WTC11 (cell line): ENCODE measurements at regions not wholly inside any gene's neighbourhood (a gene's known extent, or its start where the extent isn't known, plus 50 kb on each side); places are given as distances from the start of the nearest gene placed in this dataset.

Experiments
- TF ChIP-seq, protein P1 (sequence below): sonication (generic); formaldehyde crosslinking; IDR thresholded peaks from 2 replicates; pipeline ENCODE4 v1.8.0; 2022; ENCODE audit warnings: mild to moderate bottlenecking, missing genetic modification reagents
- TF ChIP-seq, protein P2 (sequence below): fragments of 200-600 bp; IDR thresholded peaks from 2 replicates; pipeline ENCODE4 v1.8.0; 2022; ENCODE audit warnings: antibody characterized with exemption
- TF ChIP-seq, protein P3 (sequence below): fragments of 250-450 bp; sonication (Bioruptor Pico); IDR thresholded peaks from 2 replicates; pipeline ENCODE4 v1.9.0; 2021; ENCODE audit warnings: mild to moderate bottlenecking, borderline replicate concordance

DNA sequence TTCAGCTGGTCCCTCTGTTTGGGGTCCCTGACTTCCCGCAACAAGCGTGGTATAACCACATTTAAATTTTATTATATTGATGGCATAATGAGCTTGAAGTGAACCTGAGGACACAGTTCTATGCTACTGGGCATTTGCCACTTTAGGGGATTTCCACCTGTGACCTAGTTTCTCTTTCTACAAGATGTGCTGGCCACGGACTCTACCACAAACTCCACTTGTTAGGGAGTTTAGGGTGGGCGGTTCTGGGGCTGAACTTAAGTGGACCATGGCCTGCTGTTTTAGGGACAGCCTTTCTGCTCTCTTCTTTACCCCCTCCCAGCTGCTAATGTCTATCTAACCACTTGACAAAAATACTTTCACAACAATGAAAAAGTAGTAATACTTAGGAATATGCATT lies 1199.1 kb downstream of the SI start:
- TF ChIP-seq, protein P1, sequence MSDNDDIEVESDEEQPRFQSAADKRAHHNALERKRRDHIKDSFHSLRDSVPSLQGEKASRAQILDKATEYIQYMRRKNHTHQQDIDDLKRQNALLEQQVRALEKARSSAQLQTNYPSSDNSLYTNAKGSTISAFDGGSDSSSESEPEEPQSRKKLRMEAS (CRISPR knock-in tag): no peak
- TF ChIP-seq, protein P2, sequence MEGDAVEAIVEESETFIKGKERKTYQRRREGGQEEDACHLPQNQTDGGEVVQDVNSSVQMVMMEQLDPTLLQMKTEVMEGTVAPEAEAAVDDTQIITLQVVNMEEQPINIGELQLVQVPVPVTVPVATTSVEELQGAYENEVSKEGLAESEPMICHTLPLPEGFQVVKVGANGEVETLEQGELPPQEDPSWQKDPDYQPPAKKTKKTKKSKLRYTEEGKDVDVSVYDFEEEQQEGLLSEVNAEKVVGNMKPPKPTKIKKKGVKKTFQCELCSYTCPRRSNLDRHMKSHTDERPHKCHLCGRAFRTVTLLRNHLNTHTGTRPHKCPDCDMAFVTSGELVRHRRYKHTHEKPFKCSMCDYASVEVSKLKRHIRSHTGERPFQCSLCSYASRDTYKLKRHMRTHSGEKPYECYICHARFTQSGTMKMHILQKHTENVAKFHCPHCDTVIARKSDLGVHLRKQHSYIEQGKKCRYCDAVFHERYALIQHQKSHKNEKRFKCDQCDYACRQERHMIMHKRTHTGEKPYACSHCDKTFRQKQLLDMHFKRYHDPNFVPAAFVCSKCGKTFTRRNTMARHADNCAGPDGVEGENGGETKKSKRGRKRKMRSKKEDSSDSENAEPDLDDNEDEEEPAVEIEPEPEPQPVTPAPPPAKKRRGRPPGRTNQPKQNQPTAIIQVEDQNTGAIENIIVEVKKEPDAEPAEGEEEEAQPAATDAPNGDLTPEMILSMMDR: no peak
- TF ChIP-seq, protein P3, sequence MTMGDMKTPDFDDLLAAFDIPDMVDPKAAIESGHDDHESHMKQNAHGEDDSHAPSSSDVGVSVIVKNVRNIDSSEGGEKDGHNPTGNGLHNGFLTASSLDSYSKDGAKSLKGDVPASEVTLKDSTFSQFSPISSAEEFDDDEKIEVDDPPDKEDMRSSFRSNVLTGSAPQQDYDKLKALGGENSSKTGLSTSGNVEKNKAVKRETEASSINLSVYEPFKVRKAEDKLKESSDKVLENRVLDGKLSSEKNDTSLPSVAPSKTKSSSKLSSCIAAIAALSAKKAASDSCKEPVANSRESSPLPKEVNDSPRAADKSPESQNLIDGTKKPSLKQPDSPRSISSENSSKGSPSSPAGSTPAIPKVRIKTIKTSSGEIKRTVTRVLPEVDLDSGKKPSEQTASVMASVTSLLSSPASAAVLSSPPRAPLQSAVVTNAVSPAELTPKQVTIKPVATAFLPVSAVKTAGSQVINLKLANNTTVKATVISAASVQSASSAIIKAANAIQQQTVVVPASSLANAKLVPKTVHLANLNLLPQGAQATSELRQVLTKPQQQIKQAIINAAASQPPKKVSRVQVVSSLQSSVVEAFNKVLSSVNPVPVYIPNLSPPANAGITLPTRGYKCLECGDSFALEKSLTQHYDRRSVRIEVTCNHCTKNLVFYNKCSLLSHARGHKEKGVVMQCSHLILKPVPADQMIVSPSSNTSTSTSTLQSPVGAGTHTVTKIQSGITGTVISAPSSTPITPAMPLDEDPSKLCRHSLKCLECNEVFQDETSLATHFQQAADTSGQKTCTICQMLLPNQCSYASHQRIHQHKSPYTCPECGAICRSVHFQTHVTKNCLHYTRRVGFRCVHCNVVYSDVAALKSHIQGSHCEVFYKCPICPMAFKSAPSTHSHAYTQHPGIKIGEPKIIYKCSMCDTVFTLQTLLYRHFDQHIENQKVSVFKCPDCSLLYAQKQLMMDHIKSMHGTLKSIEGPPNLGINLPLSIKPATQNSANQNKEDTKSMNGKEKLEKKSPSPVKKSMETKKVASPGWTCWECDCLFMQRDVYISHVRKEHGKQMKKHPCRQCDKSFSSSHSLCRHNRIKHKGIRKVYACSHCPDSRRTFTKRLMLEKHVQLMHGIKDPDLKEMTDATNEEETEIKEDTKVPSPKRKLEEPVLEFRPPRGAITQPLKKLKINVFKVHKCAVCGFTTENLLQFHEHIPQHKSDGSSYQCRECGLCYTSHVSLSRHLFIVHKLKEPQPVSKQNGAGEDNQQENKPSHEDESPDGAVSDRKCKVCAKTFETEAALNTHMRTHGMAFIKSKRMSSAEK: no peak
